Muscle of back (tissue), 3 donors: ENCODE measurements at regions not wholly inside any gene's neighbourhood (a gene's known extent, or its start where the extent isn't known, plus 50 kb on each side); places are given as distances from the start of the nearest gene placed in this dataset.
A peak's percentile ranks its signal among the peaks of the same experiment; 100 is the strongest.

Source experiments
- DNase-seq, 3 donors: peaks; one replicate each; pipeline versions ENCODE4 v3.0.0 to v3.0.0-alpha.2; 2013

GRCh38 chr10:78362406-78363022, 328.9 kb downstream of the RPS24 start:
- DNase-seq: peak in 1 of 3 donors; percentile 57

GRCh38 chr10:78363190-78363589, 329.5 kb downstream of the RPS24 start:
- no peak for DNase-seq

GRCh38 chr10:78365694-78366093, 332.0 kb downstream of the RPS24 start:
- DNase-seq: peak in 1 of 3 donors; percentile 65

- DNase-seq: no peak
These were observed 333.2 kb downstream of the RPS24 start for GRCh38 chr10:78366663-78367411.

- DNase-seq: no peak
These were observed 334.1 kb downstream of the RPS24 start for GRCh38 chr10:78367751-78368150.

- DNase-seq: no peak
These were observed 337.5 kb downstream of the RPS24 start for GRCh38 chr10:78371136-78371535.

GRCh38 chr10:78372806-78373205, 339.1 kb downstream of the RPS24 start:
- DNase-seq: no peak

GRCh38 chr10:78374331-78375028, 340.8 kb downstream of the RPS24 start:
- no peak for DNase-seq

- DNase-seq: peak in 2 of 3 donors; percentile 44 to 56
These were observed 342.5 kb downstream of the RPS24 start for GRCh38 chr10:78375854-78376785.

- DNase-seq: no peak
These were observed 343.7 kb downstream of the RPS24 start for GRCh38 chr10:78377356-78377755.

GRCh38 chr10:78378192-78378591, 344.5 kb downstream of the RPS24 start:
- no peak for DNase-seq

GRCh38 chr10:78381107-78381506, 347.4 kb downstream of the RPS24 start:
- DNase-seq: no peak

- no peak for DNase-seq
These were observed 348.4 kb downstream of the RPS24 start for GRCh38 chr10:78382047-78382446.

GRCh38 chr10:78382772-78383171, 349.1 kb downstream of the RPS24 start:
- DNase-seq: no peak

- no peak for DNase-seq
These were observed 349.9 kb downstream of the RPS24 start for GRCh38 chr10:78383378-78384048.

GRCh38 chr10:78384049-78384431, 350.4 kb downstream of the RPS24 start:
- DNase-seq: no peak

GRCh38 chr10:78385599-78385998, 351.9 kb downstream of the RPS24 start:
- DNase-seq: no peak

- no peak for DNase-seq
These were observed 352.8 kb downstream of the RPS24 start for GRCh38 chr10:78386509-78386908.

- DNase-seq: no peak
These were observed 354.8 kb downstream of the RPS24 start for GRCh38 chr10:78388331-78389050.

GRCh38 chr10:78389419-78389818, 355.8 kb downstream of the RPS24 start:
- DNase-seq: no peak

GRCh38 chr10:78390051-78390450, 356.4 kb downstream of the RPS24 start:
- no peak for DNase-seq
